ENCODE measurements at regions not wholly inside any gene's neighbourhood (a gene's known extent, or its start where the extent isn't known, plus 50 kb on each side); places are given as distances from the start of the nearest gene placed in this dataset.

GRCh38 chr17:71615820-71616219, 505.0 kb upstream of the SOX9 start:
- TF ChIP-seq POLR2A (IDR thresholded peaks at IDR 0.05): no peak
- no peak for TF ChIP-seq CTCF (IDR thresholded peaks at IDR 0.05)

All from stomach (tissue), 4 donors.